Neuron (in vitro differentiated cells): ENCODE measurements at regions not wholly inside any gene's neighbourhood (a gene's known extent, or its start where the extent isn't known, plus 50 kb on each side); places are given as distances from the start of the nearest gene placed in this dataset.

ENCODE experiments used
- H2AFZ ChIP-seq: one replicate; pipeline ENCODE4 v1.6.1; 2013; ENCODE audit warnings: low read depth, mild to moderate bottlenecking, inconsistent platforms, low read length, moderate library complexity
- H3K27me3 ChIP-seq: one replicate; pipeline ENCODE4 v1.6.1; 2013; ENCODE audit warnings: low read length; ENCODE audit not compliant: insufficient read depth
- H3K36me3 ChIP-seq: one replicate; pipeline ENCODE4 v1.6.1; 2013; ENCODE audit warnings: low read length; ENCODE audit not compliant: insufficient read depth
- H3K4me1 ChIP-seq: one replicate; pipeline ENCODE4 v1.6.1; 2013; ENCODE audit warnings: low read length; ENCODE audit not compliant: insufficient read depth
- H3K4me3 ChIP-seq: 2 replicates; pipeline ENCODE4 v1.5.1; 2013; ENCODE audit warnings: mild to moderate bottlenecking, low read length, moderate library complexity
- H3K9me3 ChIP-seq: one replicate; pipeline ENCODE4 v1.6.1; 2013; ENCODE audit warnings: low read length

DNA sequence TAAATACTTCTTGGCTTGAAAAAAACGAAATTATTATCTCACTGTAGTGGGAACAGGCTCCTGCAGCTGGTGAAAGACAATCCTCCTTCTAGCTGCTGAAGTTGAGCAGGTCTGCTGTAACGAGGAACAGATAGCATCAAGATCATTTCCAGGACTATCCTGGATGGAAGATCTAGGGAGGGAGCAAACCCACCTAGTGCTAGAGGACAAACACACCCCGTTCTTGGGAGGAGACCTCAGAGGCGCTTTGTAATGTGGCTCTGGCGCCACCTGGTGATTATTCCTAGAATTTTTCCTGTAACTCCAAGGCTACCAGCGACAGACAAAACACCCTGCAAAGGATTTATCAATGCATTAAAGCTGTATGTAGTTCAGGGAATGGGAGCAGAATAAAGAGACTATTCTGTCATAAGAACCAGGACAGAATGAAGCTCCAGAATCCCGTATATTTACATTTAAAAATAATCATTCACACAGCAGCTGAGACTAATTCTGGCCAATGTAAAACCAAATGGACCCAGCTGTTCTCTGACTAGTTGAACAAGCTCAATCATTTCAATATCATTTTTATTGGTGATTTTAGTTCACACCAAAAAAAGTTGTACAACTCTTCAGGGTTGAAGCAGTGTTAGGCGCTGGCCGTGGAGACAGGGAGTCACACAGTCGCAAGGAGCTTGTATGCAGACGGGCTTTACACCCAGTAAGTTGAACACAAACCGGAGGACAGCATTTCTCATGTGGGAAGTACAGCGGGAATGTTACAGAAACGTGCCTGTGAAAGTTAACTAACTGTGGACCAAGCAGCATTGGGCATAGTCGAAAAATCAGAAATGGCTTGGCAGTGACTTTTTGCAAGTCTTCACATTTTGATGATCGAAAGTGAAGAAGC lies 290.3 kb downstream of the TRIB2 start:
- H3K9me3 ChIP-seq = no peaks in the 10 kb centered on the region
- H3K27me3 ChIP-seq = no peaks in the 10 kb centered on the region
- H3K4me1 ChIP-seq = peaks cover 25% of the 10 kb centered on the region
- no peaks in the 10 kb centered on the region for H3K36me3 ChIP-seq
- no peak overlapping the region for H2AFZ ChIP-seq
- H3K4me3 ChIP-seq = no peak overlapping the region

DNA sequence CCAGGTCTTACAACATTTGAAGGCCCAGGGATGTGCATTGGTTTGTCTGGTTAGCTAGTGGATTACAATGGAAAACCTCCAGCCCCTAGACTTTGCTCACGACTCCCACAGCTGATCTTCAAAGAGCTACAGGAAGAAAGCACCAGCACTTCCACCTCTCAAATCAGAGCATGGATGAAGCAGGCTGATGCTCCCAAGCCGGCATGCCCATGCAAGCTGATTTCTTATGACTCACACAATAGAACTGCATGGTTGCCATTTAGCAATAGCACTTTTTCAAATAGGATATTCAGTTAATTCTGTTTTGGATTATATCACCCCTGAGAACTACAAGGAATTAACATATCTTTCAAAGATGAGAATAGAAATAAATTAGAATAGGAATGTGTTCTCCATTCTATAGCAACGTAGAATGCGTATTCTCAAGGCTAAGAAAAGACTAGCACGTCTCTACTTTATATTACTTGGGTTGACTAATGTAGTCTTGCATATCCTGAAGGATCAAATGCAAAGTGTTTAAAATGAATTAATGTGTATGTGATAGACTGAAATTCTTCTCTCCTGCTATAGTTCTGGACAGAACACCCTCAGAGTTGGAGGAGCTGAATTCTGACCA lies 292.4 kb downstream of the TRIB2 start:
- no peaks in the 10 kb centered on the region for H3K27me3 ChIP-seq
- no peaks in the 10 kb centered on the region for H3K9me3 ChIP-seq
- no peak overlapping the region for H3K4me3 ChIP-seq
- peaks cover 25% of the 10 kb centered on the region for H3K4me1 ChIP-seq
- H2AFZ ChIP-seq = no peak overlapping the region
- no peaks in the 10 kb centered on the region for H3K36me3 ChIP-seq

DNA sequence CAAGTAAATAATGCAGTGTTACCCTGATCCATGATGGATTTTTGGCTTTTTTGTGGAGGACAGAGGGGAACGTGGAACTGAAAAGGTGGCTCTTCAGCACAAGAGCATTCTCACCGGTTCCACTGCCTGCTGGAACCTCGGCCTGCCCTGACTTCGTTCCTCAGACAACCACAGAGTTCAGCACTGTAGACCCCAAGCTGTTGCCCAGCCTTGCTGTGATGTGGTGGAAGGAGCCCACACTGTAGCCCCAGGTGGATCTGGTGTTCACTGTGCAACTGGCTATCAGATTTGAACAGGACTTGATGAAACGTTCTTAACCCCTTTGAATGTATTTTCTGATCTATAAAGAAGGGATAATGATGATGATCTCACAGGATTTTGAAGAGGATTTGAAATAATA lies 293.5 kb downstream of the TRIB2 start:
- H3K27me3 ChIP-seq = no peaks in the 10 kb centered on the region
- no peak overlapping the region for H2AFZ ChIP-seq
- no peak overlapping the region for H3K4me3 ChIP-seq
- H3K9me3 ChIP-seq = no peaks in the 10 kb centered on the region
- peaks cover 25% of the 10 kb centered on the region for H3K4me1 ChIP-seq
- no peaks in the 10 kb centered on the region for H3K36me3 ChIP-seq

DNA sequence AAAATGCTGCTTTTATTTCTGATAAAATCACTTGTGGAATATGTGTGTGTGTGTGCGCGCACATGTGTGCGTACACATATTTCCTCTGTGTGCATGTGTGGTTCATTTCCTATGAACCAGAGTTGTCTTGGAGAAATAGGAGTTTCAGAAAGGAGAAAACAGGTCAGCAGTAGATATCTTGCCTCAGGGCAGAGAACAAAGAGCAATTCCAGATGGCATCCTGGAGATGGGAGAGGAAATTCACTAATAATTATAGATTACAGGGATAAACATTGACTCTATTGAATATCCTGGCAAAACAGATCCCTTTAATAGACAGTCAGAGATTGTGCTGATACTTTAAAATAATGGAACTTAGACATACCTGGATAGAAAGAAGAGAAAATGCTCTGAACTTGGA lies 298.0 kb downstream of the TRIB2 start:
- Histone ChIP-seq H3K36me3 (no peaks in the 10 kb centered on the region), H3K4me3 (no peak overlapping the region), H3K27me3 (no peaks in the 10 kb centered on the region), H2AFZ (no peak overlapping the region), H3K9me3 (no peaks in the 10 kb centered on the region), H3K4me1 (peaks cover 14% of the 10 kb centered on the region)

DNA sequence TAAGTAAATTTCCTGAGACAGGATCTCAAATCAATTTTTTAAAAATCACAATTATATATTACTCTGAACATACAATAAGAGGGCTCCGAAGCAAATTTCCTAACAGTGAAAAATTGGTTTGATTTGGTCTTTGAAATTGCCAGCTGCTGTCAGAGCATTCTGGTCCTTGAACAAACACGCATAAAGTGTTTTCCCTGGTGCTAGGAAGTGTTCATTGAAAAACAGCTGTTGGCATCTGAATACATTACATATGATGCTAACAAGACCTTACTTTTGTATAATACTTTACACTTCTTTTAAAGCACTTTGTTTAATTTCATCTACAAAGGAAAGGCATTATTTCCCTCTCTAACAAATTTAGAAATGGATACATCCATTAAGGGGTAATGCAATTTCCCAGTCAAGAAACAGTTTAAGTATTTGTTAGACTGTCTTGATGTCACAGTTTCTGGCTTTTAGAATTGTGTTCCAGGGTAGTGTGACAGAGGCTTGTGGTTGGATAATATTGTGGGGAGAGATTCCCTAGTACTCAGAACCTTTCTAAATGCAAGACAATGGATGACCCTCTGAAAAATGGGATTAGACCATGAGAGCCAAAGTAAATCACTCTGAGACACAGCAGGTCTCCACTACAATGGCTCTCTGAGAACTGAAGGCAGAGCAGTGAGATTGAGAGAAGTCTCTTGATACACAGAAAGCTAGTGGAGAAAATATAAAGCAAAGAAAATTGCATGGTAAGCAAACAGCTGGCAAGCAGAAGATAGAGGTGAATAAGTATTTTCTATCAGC lies 299.0 kb downstream of the TRIB2 start:
- peaks cover 10% of the 10 kb centered on the region for H3K4me1 ChIP-seq
- H3K36me3 ChIP-seq = no peaks in the 10 kb centered on the region
- no peak overlapping the region for H3K4me3 ChIP-seq
- H3K9me3 ChIP-seq = no peaks in the 10 kb centered on the region
- H2AFZ ChIP-seq = no peak overlapping the region
- no peaks in the 10 kb centered on the region for H3K27me3 ChIP-seq

DNA sequence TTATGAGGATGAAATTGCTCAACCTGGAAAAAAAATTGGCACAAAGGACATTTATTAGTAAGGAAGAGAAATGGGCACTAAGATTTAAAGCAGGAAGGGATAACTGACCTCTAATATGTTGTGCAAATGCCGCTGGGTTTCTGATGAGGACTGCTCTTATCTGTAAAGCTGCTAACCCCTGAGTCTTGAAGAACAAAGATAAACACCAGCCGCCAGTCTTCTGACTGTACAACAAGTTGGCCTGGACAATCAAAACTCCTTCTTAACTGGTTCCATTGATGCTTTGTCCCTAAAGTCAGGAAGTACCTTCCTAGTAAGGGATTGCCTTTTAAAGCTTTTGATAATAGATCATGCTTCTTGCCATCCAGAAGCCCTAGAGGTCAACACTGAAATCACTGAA lies 301.8 kb downstream of the TRIB2 start:
- no peaks in the 10 kb centered on the region for H3K9me3 ChIP-seq
- H3K4me3 ChIP-seq = no peak overlapping the region
- no peaks in the 10 kb centered on the region for H3K27me3 ChIP-seq
- H3K4me1 ChIP-seq = peaks cover 10% of the 10 kb centered on the region
- H2AFZ ChIP-seq = no peak overlapping the region
- no peaks in the 10 kb centered on the region for H3K36me3 ChIP-seq

DNA sequence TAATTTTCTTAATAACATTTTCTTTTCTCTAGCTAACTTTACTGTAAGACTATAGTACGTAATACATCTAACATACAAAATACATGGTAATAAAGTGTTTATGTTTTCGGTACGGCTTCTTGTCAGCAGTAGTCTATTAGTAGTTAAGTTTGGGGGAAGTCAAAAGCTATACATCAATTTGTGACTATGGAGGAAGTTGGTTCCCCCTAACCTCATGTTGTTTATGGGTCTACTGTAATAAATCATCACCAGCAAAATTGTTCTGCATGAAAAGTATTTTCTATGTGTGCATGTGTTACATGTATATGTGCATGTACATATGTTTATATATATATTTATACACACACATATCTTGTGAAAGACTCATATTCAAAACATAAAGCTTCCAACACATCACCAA lies 303.0 kb downstream of the TRIB2 start:
- Histone ChIP-seq H3K36me3 (no peaks in the 10 kb centered on the region), H2AFZ (no peak overlapping the region), H3K9me3 (no peaks in the 10 kb centered on the region), H3K4me3 (no peak overlapping the region), H3K27me3 (no peaks in the 10 kb centered on the region), H3K4me1 (peaks cover 10% of the 10 kb centered on the region)

DNA sequence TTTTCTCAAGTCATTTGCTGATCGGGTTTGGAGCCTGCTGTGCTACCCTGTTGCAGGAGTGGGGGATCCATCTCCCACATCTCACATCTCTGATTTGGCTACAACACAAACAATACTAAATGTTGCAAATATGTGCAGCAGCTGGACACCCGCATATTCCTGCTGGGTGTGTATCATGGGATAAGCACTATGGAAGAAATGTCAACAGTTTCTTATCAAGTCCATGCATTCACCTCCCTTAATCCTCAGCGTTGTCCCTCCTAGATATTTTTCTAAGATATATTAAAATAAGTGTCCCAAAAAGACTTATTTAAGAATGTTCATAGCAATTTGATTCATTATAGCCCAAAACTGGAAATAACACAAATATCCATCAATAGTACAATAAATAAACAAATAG lies 303.7 kb downstream of the TRIB2 start:
- Histone ChIP-seq H3K4me1 (peaks cover 9% of the 10 kb centered on the region), H3K9me3 (no peaks in the 10 kb centered on the region), H3K4me3 (no peak overlapping the region), H3K36me3 (no peaks in the 10 kb centered on the region), H2AFZ (no peak overlapping the region), H3K27me3 (no peaks in the 10 kb centered on the region)

DNA sequence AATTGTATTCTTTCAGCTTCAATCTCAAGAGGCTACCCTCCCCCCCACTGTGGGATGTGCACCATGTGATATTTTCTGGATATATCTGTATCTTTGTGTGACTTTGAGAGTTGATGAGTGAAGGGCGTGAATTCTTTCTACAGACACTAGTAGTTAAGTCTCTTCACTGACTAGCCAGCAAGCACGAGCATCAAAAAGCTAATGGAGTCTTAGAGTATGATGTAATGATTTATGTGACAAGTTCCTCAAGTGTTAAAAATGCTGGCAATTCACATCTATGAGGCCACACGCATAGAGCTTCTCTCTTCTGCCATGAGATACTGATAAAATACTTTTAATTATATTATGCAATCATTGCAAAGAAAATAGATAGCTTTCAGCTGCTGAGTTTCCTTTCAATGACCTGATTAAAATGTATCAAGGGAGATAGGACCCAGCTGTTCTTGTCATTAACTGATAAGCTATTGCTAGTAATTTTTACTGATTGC lies 304.8 kb downstream of the TRIB2 start:
- no peaks in the 10 kb centered on the region for H3K4me1 ChIP-seq
- H3K27me3 ChIP-seq = no peaks in the 10 kb centered on the region
- H3K4me3 ChIP-seq = no peak overlapping the region
- no peak overlapping the region for H2AFZ ChIP-seq
- H3K9me3 ChIP-seq = no peaks in the 10 kb centered on the region
- H3K36me3 ChIP-seq = no peaks in the 10 kb centered on the region

DNA sequence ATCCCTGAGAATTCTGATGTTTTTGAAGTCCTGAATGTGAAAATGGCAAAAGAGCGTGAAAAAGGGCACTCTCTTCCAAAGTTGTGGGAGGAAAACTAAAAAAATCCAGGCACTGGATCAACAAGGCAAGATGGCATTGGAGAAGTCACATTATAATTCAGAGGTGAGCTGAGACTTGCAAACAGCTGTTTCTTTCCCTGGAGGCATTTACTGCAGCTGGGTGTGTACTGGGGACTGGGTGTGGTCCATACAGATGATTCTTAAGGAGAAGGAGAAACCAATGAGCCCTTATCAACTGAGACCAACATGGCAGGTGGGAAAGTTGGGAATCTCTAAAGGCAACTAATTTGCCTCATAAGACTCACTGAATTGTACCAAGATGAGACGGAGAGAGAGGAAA lies 313.9 kb downstream of the TRIB2 start:
- Histone ChIP-seq H3K27me3 (no peaks in the 10 kb centered on the region), H3K36me3 (no peaks in the 10 kb centered on the region), H3K4me3 (no peak overlapping the region), H3K4me1 (no peaks in the 10 kb centered on the region), H2AFZ (no peak overlapping the region), H3K9me3 (no peaks in the 10 kb centered on the region)

DNA sequence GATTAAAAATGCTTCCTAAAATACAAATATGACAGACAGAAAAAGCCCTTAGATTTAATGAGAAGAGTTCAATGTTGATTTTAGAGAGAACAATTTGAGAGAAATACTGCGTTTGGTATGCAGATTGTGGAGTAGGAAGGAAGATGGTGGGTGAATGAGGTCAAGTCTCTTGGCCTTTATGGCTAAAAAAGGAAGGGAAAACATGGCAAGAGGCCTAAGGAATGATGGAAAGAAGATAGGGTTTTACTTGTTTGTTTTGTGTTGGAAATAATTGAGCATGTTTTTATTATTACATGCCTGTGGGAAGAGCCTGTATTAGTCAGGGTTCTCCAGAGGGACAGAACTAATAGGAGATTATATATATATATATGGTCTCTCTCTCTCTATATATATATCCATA lies 318.1 kb downstream of the TRIB2 start:
- Histone ChIP-seq H3K27me3 (no peaks in the 10 kb centered on the region), H3K4me3 (no peak overlapping the region), H3K4me1 (no peaks in the 10 kb centered on the region), H3K9me3 (no peaks in the 10 kb centered on the region), H2AFZ (no peak overlapping the region), H3K36me3 (no peaks in the 10 kb centered on the region)

DNA sequence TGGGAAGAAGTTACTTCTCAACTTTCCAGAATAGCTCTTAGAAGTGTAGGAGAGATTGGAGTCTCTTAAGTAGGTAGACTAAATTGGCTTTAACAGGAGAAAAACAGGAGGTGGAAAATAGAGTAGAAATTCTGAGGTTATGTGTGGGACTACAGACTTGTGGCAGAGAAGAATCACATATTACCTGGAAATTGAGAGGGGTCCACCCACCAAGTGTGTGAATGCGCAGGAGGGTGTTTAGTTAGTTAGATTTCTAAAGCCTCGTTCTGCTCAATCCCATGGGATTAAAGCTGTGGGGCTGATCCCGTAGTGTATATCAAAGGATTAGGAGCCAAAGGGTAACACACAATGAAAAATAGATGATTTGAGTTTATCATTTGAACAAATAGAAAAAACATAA lies 319.1 kb downstream of the TRIB2 start:
- Histone ChIP-seq H3K4me3 (no peak overlapping the region), H3K4me1 (no peaks in the 10 kb centered on the region), H3K27me3 (no peaks in the 10 kb centered on the region), H2AFZ (no peak overlapping the region), H3K9me3 (no peaks in the 10 kb centered on the region), H3K36me3 (no peaks in the 10 kb centered on the region)

DNA sequence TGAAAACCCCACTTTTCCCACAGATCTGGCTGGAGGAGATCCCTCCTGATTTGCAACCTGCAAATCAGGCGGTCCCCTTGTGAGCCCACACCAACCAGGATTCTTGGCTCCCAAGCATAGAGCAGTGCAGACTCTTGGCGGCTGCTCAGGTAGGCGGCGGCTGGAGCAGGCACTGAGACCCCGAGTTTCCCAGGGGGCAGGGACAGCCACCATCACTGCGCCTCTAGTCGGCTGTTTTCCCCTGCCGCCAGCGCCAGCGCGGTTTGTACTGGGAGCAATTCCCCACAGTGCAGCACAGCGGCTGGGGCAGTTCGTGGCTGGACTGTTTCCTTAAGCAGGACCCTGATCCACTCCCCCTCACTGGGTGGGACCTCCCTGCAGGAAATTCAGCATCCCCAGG lies 323.3 kb downstream of the TRIB2 start:
- no peak overlapping the region for H3K4me3 ChIP-seq
- H3K9me3 ChIP-seq = no peaks in the 10 kb centered on the region
- H3K36me3 ChIP-seq = no peaks in the 10 kb centered on the region
- no peaks in the 10 kb centered on the region for H3K27me3 ChIP-seq
- no peak overlapping the region for H2AFZ ChIP-seq
- H3K4me1 ChIP-seq = no peaks in the 10 kb centered on the region
